Epithelial cell of proximal tubule (primary cell): ENCODE measurements at regions not wholly inside any gene's neighbourhood (a gene's known extent, or its start where the extent isn't known, plus 50 kb on each side); places are given as distances from the start of the nearest gene placed in this dataset.

Experiments
- DNase-seq: peaks from one replicate; pipeline ENCODE4 v3.0.0-alpha.2; 2011; ENCODE audit warnings: low read depth
- H3K4me3 ChIP-seq: 2 replicates; pipeline ENCODE4 v1.5.1; 2011; ENCODE audit warnings: low read depth, mild to moderate bottlenecking, low read length
- CTCF ChIP-seq: conservative IDR thresholded peaks from 2 replicates; pipeline ENCODE4 v1.5.1; 2012; ENCODE audit warnings: low read depth, mild to moderate bottlenecking, low read length

DNA sequence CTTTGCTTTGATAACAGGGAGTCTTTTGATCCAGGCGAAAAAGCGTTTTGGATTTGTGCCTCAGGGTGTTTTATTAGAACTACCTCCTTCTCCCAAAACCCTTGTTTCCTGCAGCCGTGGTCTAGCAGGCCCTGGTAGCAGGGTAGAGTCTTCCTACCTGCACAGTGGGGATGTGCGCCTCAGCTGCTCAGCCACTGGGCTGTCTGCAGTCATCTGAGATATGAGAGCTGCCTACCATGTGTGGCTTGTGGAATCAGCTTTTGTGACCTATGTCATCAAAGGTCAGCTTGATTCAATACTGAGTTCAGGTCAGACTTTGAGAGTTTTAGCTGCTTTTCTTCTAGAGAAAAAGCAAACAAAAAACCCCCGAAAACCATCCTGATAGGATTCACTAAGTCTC is 279.5 kb downstream of the CLIC5 start:
- no peak overlapping the region for H3K4me3 ChIP-seq
- TF ChIP-seq CTCF: no peak
- DNase-seq: no peak

GRCh38 chr6:45732731-45733130 is 282.9 kb downstream of the CLIC5 start:
- H3K4me3 ChIP-seq: no peak overlapping the region
- no peak for TF ChIP-seq CTCF
- no peak for DNase-seq

GRCh38 chr6:45730232-45730631 is 285.4 kb downstream of the CLIC5 start:
- DNase-seq: no peak
- H3K4me3 ChIP-seq: no peak overlapping the region
- no peak for TF ChIP-seq CTCF

GRCh38 chr6:45728674-45729073 is 287.0 kb downstream of the CLIC5 start:
- no peak overlapping the region for H3K4me3 ChIP-seq
- DNase-seq: no peak
- no peak for TF ChIP-seq CTCF

GRCh38 chr6:45727819-45728449 is 287.7 kb downstream of the CLIC5 start:
- no peak overlapping the region for H3K4me3 ChIP-seq
- no peak for DNase-seq
- TF ChIP-seq CTCF: no peak

GRCh38 chr6:45727228-45727627 is 288.4 kb downstream of the CLIC5 start:
- DNase-seq: no peak
- no peak overlapping the region for H3K4me3 ChIP-seq
- TF ChIP-seq CTCF: no peak

DNA sequence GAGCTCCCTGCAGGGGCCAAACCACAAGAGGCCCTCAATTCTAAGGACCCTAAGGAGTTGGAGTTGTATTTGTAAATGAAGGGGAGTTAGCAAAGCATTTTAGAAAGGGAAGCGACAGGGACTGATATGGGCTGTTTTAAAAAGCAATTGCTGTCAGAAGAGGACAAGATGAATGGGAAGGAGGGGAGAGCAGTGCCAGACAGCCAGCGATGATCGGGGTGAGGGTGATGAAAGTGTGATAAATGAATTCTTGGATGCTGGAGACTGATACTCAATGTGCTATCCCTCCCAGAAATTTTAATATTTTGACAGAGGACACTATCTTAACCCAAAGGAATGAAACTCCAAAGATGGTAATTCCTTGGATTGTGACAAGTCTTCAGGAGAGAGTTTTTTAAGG is 289.2 kb downstream of the CLIC5 start:
- TF ChIP-seq CTCF: no peak
- DNase-seq: no peak
- no peak overlapping the region for H3K4me3 ChIP-seq
